CD1c-positive myeloid dendritic cell (primary cell): ENCODE measurements at regions not wholly inside any gene's neighbourhood (a gene's known extent, or its start where the extent isn't known, plus 50 kb on each side); places are given as distances from the start of the nearest gene placed in this dataset.

Experiments used
- DNase-seq: peaks from one replicate; pipeline ENCODE4 v3.0.0-alpha.2; 2016; ENCODE audit errors: extremely low spot score

- DNase-seq: no peak
Observed at GRCh38 chr11:119816660-119817059, 87.7 kb upstream of the NECTIN1 start.

GRCh38 chr11:119814766-119815165, 85.8 kb upstream of the NECTIN1 start:
- DNase-seq: no peak

- DNase-seq: peak; percentile 7
Observed at GRCh38 chr11:119810478-119811232, 81.7 kb upstream of the NECTIN1 start.

- no peak for DNase-seq
Observed at GRCh38 chr11:119809346-119809745, 80.3 kb upstream of the NECTIN1 start.

GRCh38 chr11:119808407-119809185, 79.6 kb upstream of the NECTIN1 start:
- no peak for DNase-seq

GRCh38 chr11:119807841-119808240, 78.8 kb upstream of the NECTIN1 start:
- no peak for DNase-seq

GRCh38 chr11:119807402-119807801, 78.4 kb upstream of the NECTIN1 start:
- no peak for DNase-seq

GRCh38 chr11:119806064-119806915, 77.3 kb upstream of the NECTIN1 start:
- no peak for DNase-seq

GRCh38 chr11:119805663-119806062, 76.7 kb upstream of the NECTIN1 start:
- DNase-seq: no peak

GRCh38 chr11:119804698-119805097, 75.7 kb upstream of the NECTIN1 start:
- no peak for DNase-seq

- DNase-seq: no peak
Observed at GRCh38 chr11:119803726-119804294, 74.8 kb upstream of the NECTIN1 start.

GRCh38 chr11:119803139-119803538, 74.1 kb upstream of the NECTIN1 start:
- no peak for DNase-seq

GRCh38 chr11:119802670-119803069, 73.7 kb upstream of the NECTIN1 start:
- DNase-seq: no peak

- no peak for DNase-seq
Observed at GRCh38 chr11:119800619-119801018, 71.6 kb upstream of the NECTIN1 start.

GRCh38 chr11:119800171-119800570, 71.2 kb upstream of the NECTIN1 start:
- DNase-seq: no peak

GRCh38 chr11:119798656-119799055, 69.7 kb upstream of the NECTIN1 start:
- DNase-seq: no peak

GRCh38 chr11:119797736-119798135, 68.7 kb upstream of the NECTIN1 start:
- DNase-seq: no peak

GRCh38 chr11:119797123-119797611, 68.2 kb upstream of the NECTIN1 start:
- no peak for DNase-seq

- no peak for DNase-seq
Observed at GRCh38 chr11:119796363-119797060, 67.5 kb upstream of the NECTIN1 start.

GRCh38 chr11:119795690-119796089, 66.7 kb upstream of the NECTIN1 start:
- DNase-seq: no peak

GRCh38 chr11:119795231-119795630, 66.2 kb upstream of the NECTIN1 start:
- no peak for DNase-seq
